CD14-positive monocyte (primary cell): ENCODE measurements at regions not wholly inside any gene's neighbourhood (a gene's known extent, or its start where the extent isn't known, plus 50 kb on each side); places are given as distances from the start of the nearest gene placed in this dataset.

Source experiments
- DNase-seq, 3 donors: peaks; one replicate each; pipeline ENCODE4 v3.0.0-alpha.2; 2011 to 2022
- H2AFZ ChIP-seq: 2 replicates; pipeline ENCODE4 v1.6.0; 2012; ENCODE audit warnings: mild to moderate bottlenecking, low read depth, low read length, inconsistent platforms; ENCODE audit not compliant: insufficient read depth, poor library complexity, severe bottlenecking
- H3K27ac ChIP-seq, 2 donors: 1 replicate in 1 of 2; 2 replicates in 1 of 2; pipeline ENCODE4 v1.5.1; 2012 to 2013; ENCODE audit warnings: low read length in 2 of 2, control low read depth in 1 of 2, inconsistent platforms in 1 of 2, low read depth in 1 of 2, mild to moderate bottlenecking in 1 of 2
- H3K27me3 ChIP-seq, 2 donors: one replicate each; pipeline versions ENCODE4 v1.6.0 to v1.6.1; 2011 to 2013; ENCODE audit warnings: low read length in 2 of 2; ENCODE audit not compliant: control insufficient read depth in 2 of 2, insufficient read depth in 2 of 2
- H3K36me3 ChIP-seq, 2 donors: replicated peaks in 1 of 2; 1 replicate in 1 of 2; 2 replicates in 1 of 2; pipeline versions ENCODE4 v1.5.1 to v1.6.1; 2012 to 2013; ENCODE audit warnings: low read length in 2 of 2, control low read depth in 1 of 2, inconsistent platforms in 1 of 2, mild to moderate bottlenecking in 1 of 2; ENCODE audit not compliant: insufficient read depth in 2 of 2, control insufficient read depth in 1 of 2
- H3K4me1 ChIP-seq, 2 donors: 1 replicate in 1 of 2; 2 replicates in 1 of 2; pipeline versions ENCODE4 v1.5.1 to v1.6.1; 2012 to 2013; ENCODE audit warnings: low read length in 2 of 2, control low read depth in 1 of 2, inconsistent platforms in 1 of 2, mild to moderate bottlenecking in 1 of 2, moderate library complexity in 1 of 2; ENCODE audit not compliant: insufficient read depth in 2 of 2, control insufficient read depth in 1 of 2
- H3K4me2 ChIP-seq: replicated peaks from 2 replicates; pipeline ENCODE3; 2012; ENCODE audit warnings: low read length, moderate library complexity, mild to moderate bottlenecking; ENCODE audit not compliant: poor library complexity, severe bottlenecking; ENCODE audit errors: extremely low read depth
- H3K4me3 ChIP-seq, 3 experiments: fragments of 200-600 bp in 1 of 3; sonication (generic) in 1 of 3; replicated peaks in 1 of 3; 1 replicate in 2 of 3; 2 replicates in 1 of 3; pipeline ENCODE4 v1.5.1; 2011 to 2013; ENCODE audit warnings: low read length in 3 of 3, mild to moderate bottlenecking in 3 of 3, control low read depth in 2 of 3, low read depth in 2 of 3, inconsistent platforms in 1 of 3, moderate library complexity in 1 of 3
- H3K79me2 ChIP-seq: 2 replicates; pipeline ENCODE4 v1.6.0; 2012; ENCODE audit warnings: mild to moderate bottlenecking, control low read depth, inconsistent platforms, low read length, moderate library complexity; ENCODE audit not compliant: insufficient read depth
- H3K9ac ChIP-seq: 2 replicates; pipeline ENCODE4 v1.6.0; 2017; ENCODE audit warnings: low read length, mild to moderate bottlenecking; ENCODE audit not compliant: insufficient read depth, poor library complexity, severe bottlenecking
- H3K9me3 ChIP-seq, 2 donors: replicated peaks in 1 of 2; 1 replicate in 1 of 2; 2 replicates in 1 of 2; pipeline versions ENCODE4 v1.5.1 to v1.6.1; 2012 to 2013; ENCODE audit warnings: low read length in 2 of 2, control low read depth in 1 of 2; ENCODE audit not compliant: control insufficient read depth in 1 of 2, insufficient read depth in 1 of 2
- H4K20me1 ChIP-seq: 2 replicates; pipeline ENCODE4 v1.6.0; 2012; ENCODE audit warnings: mild to moderate bottlenecking, low read length, control low read depth, moderate library complexity; ENCODE audit not compliant: insufficient read depth
- H3K27ac Mint-ChIP-seq, 7 donors: one replicate each; pipeline ENCODE4 v1.8.0; 2020; ENCODE audit warnings: mild to moderate bottlenecking in 7 of 7, mixed read lengths in 7 of 7, moderate library complexity in 6 of 7, inconsistent platforms in 2 of 7
- H3K27me3 Mint-ChIP-seq, 3 donors: one replicate each; pipeline ENCODE4 v1.8.0; 2021 to 2022; ENCODE audit warnings: low read depth in 3 of 3, mild to moderate bottlenecking in 3 of 3, mixed read lengths in 3 of 3, moderate library complexity in 3 of 3, inconsistent platforms in 1 of 3
- H3K36me3 Mint-ChIP-seq, 2 donors: one replicate each; pipeline ENCODE4 v1.8.0; 2020; ENCODE audit warnings: mixed read lengths in 2 of 2, inconsistent platforms in 1 of 2, mild to moderate bottlenecking in 1 of 2
- H3K4me1 Mint-ChIP-seq: one replicate; pipeline ENCODE4 v1.8.0; 2020; ENCODE audit warnings: mild to moderate bottlenecking, mixed read lengths
- H3K4me3 Mint-ChIP-seq, 2 donors: one replicate each; pipeline ENCODE4 v1.8.0; 2020; ENCODE audit warnings: mild to moderate bottlenecking in 2 of 2, mixed read lengths in 2 of 2, moderate library complexity in 1 of 2
- H3K9me3 Mint-ChIP-seq, 7 donors: one replicate each; pipeline ENCODE4 v1.8.0; 2020 to 2022; ENCODE audit warnings: mixed read lengths in 7 of 7, mild to moderate bottlenecking in 6 of 7, moderate library complexity in 6 of 7, inconsistent platforms in 2 of 7
- WGBS: methylation state at CpG from one replicate; pipeline ENCODE4 v1.1.5; 2013; ENCODE audit warnings: missing lambda C conversion rate; ENCODE audit not compliant: insufficient coverage; 5-methylcytosine and 5-hydroxymethylcytosine counted together
- intact Hi-C, 2 donors: fragments of 100-400 bp; cut with micrococcal nuclease; formaldehyde crosslinking; loops; one replicate each; pipeline versions ENCODE4 v1.15.0 to v1.15.1; 2023
- TF ChIP-seq, protein P1 (sequence below): fragments of 200-600 bp; IDR thresholded peaks from one replicate; pipeline ENCODE4 v1.8.0; 2022; ENCODE audit warnings: antibody characterized with exemption, mild to moderate bottlenecking

- WGBS, result no CpG with 5 or more reads among the region's 2 CpGs
- H3K4me1 Mint-ChIP-seq, result no peaks in the 10 kb centered on the region
Observed at GRCh38 chr13:62837895-62838294, 1422.2 kb upstream of the PCDH20 start.

DNA sequence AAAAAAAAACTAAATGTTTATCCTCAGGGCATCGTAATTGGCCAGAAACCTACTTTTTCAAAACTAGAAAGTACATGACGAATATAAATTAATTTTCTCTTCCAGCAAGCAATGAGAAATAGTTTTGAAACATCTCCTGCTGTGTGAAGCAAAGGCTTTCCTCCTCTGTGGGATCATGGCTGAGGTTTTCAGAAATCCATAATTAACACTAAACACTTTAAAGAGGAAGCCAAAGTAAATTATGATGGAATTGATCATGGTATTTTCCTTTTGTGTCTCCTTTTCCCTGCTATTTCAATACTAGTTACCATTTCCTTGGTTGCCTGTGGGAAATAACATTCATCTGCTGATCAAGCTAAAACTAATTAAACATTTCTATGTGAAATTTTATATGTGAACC lies 1413.8 kb upstream of the PCDH20 start:
- Histone ChIP-seq H3K27ac (no peak overlapping the region), H3K4me3 (no peak overlapping the region), H3K27me3 (no peaks in the 10 kb centered on the region), H3K79me2 (no peaks in the 10 kb centered on the region), H3K36me3 (no peaks in the 10 kb centered on the region), H4K20me1 (no peaks in the 10 kb centered on the region), H3K4me1 (no peaks in the 10 kb centered on the region), H2AFZ (no peak overlapping the region), H3K9ac (no peak overlapping the region), H3K9me3 (no peaks in the 10 kb centered on the region), H3K4me2 (no peak overlapping the region)
- Mint-ChIP-seq H3K36me3 (no peaks in the 10 kb centered on the region), H3K9me3 (peaks cover 0 to 6% (median 0%) of the 10 kb centered on the region in 7 donors), H3K4me1 (no peaks in the 10 kb centered on the region), H3K4me3 (no peak overlapping the region), H3K27ac (no peak overlapping the region), H3K27me3 (no peaks in the 10 kb centered on the region)
- intact Hi-C loops, result no loop called here
- no CpG with 5 or more reads among the region's 2 CpGs for WGBS
- no peak for DNase-seq
- TF ChIP-seq, protein P1, sequence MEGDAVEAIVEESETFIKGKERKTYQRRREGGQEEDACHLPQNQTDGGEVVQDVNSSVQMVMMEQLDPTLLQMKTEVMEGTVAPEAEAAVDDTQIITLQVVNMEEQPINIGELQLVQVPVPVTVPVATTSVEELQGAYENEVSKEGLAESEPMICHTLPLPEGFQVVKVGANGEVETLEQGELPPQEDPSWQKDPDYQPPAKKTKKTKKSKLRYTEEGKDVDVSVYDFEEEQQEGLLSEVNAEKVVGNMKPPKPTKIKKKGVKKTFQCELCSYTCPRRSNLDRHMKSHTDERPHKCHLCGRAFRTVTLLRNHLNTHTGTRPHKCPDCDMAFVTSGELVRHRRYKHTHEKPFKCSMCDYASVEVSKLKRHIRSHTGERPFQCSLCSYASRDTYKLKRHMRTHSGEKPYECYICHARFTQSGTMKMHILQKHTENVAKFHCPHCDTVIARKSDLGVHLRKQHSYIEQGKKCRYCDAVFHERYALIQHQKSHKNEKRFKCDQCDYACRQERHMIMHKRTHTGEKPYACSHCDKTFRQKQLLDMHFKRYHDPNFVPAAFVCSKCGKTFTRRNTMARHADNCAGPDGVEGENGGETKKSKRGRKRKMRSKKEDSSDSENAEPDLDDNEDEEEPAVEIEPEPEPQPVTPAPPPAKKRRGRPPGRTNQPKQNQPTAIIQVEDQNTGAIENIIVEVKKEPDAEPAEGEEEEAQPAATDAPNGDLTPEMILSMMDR, result no peak

More at GRCh38 chr13:62837895-62838294, 1422.2 kb upstream of the PCDH20 start:
- Mint-ChIP-seq H3K36me3 (no peaks in the 10 kb centered on the region), H3K4me3 (no peak overlapping the region), H3K9me3 (peaks cover 0 to 9% (median 1%) of the 10 kb centered on the region in 7 donors), H3K27me3 (peaks cover 0 to 3% (median 3%) of the 10 kb centered on the region in 3 donors), H3K27ac (no peak overlapping the region)
- H3K4me3 ChIP-seq, result no peak overlapping the region
- TF ChIP-seq, protein P1, result no peak
- H3K27ac ChIP-seq, result no peak overlapping the region
- H3K36me3 ChIP-seq, result no peaks in the 10 kb centered on the region
- no peak overlapping the region for H3K4me2 ChIP-seq
- H2AFZ ChIP-seq, result no peak overlapping the region
- H4K20me1 ChIP-seq, result no peaks in the 10 kb centered on the region
- H3K4me1 ChIP-seq, result no peaks in the 10 kb centered on the region
- no peak overlapping the region for H3K9ac ChIP-seq
- no peak for DNase-seq
- intact Hi-C loops, result no loop called here
- H3K9me3 ChIP-seq, result no peaks in the 10 kb centered on the region
- H3K79me2 ChIP-seq, result no peaks in the 10 kb centered on the region
- H3K27me3 ChIP-seq, result no peaks in the 10 kb centered on the region
